Astrocyte (in vitro differentiated cells and primary cell): ENCODE measurements at regions not wholly inside any gene's neighbourhood (a gene's known extent, or its start where the extent isn't known, plus 50 kb on each side); places are given as distances from the start of the nearest gene placed in this dataset.

ENCODE experiments used
- DNase-seq: peaks from one replicate; pipeline ENCODE4 v3.0.0-alpha.2; 2010; ENCODE audit warnings: low read depth
- FAIRE-seq: peaks from 2 replicates; lab custom pipeline; 2011; peaks lifted over from hg19 to GRCh38; lab: Jason Lieb, UNC
- H2AFZ ChIP-seq: 2 replicates; pipeline ENCODE4 v1.6.0; 2012; ENCODE audit warnings: low read depth, low read length, inconsistent platforms
- H3K27ac ChIP-seq: 2 replicates; pipeline ENCODE4 v1.5.1; 2011; ENCODE audit warnings: low read depth, low read length, inconsistent platforms
- H3K27me3 ChIP-seq: 2 replicates; pipeline ENCODE4 v1.6.0; 2011; ENCODE audit warnings: low read length, inconsistent platforms; ENCODE audit not compliant: insufficient read depth
- H3K36me3 ChIP-seq: 2 replicates; pipeline ENCODE4 v1.5.1; 2011; ENCODE audit warnings: low read length, inconsistent platforms; ENCODE audit not compliant: insufficient read depth
- H3K4me1 ChIP-seq: 2 replicates; pipeline ENCODE4 v1.5.1; 2011; ENCODE audit warnings: low read length, inconsistent platforms; ENCODE audit not compliant: insufficient read depth
- H3K4me2 ChIP-seq: 2 replicates; pipeline ENCODE4 v1.6.0; 2012; ENCODE audit warnings: low read length, inconsistent platforms
- H3K4me3 ChIP-seq: 2 replicates; pipeline ENCODE4 v1.5.1; 2011; ENCODE audit warnings: low read depth, mild to moderate bottlenecking, low read length, inconsistent platforms; ENCODE audit not compliant: insufficient read depth
- H3K79me2 ChIP-seq: 2 replicates; pipeline ENCODE4 v1.6.0; 2012; ENCODE audit warnings: mild to moderate bottlenecking, low read length, inconsistent platforms; ENCODE audit not compliant: insufficient read depth
- H3K9ac ChIP-seq: 2 replicates; pipeline ENCODE4 v1.6.0; 2012; ENCODE audit warnings: mild to moderate bottlenecking, low read length, inconsistent platforms
- H3K9me3 ChIP-seq: 2 replicates; pipeline ENCODE4 v1.5.1; 2012; ENCODE audit warnings: low read depth, mild to moderate bottlenecking, low read length, inconsistent platforms; ENCODE audit not compliant: insufficient read depth
- H4K20me1 ChIP-seq: 2 replicates; pipeline ENCODE4 v1.6.0; 2012; ENCODE audit warnings: low read length, inconsistent platforms; ENCODE audit not compliant: insufficient read depth
- H3K27ac Mint-ChIP-seq: one replicate; pipeline ENCODE4 v1.8.0; 2021; ENCODE audit warnings: mild to moderate bottlenecking, mixed read lengths; ENCODE audit not compliant: unreplicated experiment
- H3K27me3 Mint-ChIP-seq: one replicate; pipeline ENCODE4 v1.8.0; 2021; ENCODE audit warnings: low read depth, mixed read lengths; ENCODE audit not compliant: unreplicated experiment
- H3K36me3 Mint-ChIP-seq: one replicate; pipeline ENCODE4 v1.8.0; 2021; ENCODE audit warnings: low read depth, mixed read lengths; ENCODE audit not compliant: unreplicated experiment
- H3K4me1 Mint-ChIP-seq: one replicate; pipeline ENCODE4 v1.8.0; 2021; ENCODE audit warnings: low read depth, mixed read lengths; ENCODE audit not compliant: unreplicated experiment
- H3K4me3 Mint-ChIP-seq: one replicate; pipeline ENCODE4 v1.8.0; 2021; ENCODE audit warnings: mild to moderate bottlenecking, moderate library complexity, mixed read lengths; ENCODE audit not compliant: unreplicated experiment
- H3K9me3 Mint-ChIP-seq: one replicate; pipeline ENCODE4 v1.8.0; 2021; ENCODE audit warnings: mild to moderate bottlenecking, mixed read lengths; ENCODE audit not compliant: unreplicated experiment
- EZH2 ChIP-seq: IDR thresholded peaks from 2 replicates; pipeline ENCODE4 v1.6.1; 2012; ENCODE audit warnings: mild to moderate bottlenecking, low read length, inconsistent platforms; ENCODE audit not compliant: insufficient read depth
- TF ChIP-seq, protein P1 (sequence below): IDR thresholded peaks from 2 replicates; pipeline ENCODE4 v1.5.1; 2011; ENCODE audit warnings: low read depth, mild to moderate bottlenecking, inconsistent platforms, low read length, moderate library complexity; ENCODE audit not compliant: insufficient read depth

DNA sequence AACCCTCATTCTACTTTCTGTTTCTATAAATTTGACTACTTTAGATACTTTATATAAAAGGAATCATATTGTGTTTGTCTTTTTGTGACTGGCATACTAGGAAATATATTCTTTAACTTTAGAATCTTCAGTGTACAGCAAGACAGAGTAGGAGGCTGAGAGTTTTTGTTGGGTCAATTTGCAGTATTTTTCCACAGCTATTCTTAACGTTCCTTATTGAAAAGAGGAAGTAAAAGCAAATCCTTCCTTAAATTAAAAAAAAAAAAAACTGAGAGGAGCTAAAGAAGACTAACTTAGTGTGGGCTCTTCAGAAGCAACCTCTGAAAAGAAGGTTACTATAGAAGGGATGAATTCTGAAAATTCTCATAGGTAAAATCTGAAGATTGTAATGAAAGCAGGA is 1194.6 kb downstream of the ADGRL3 start:
- H3K4me1 ChIP-seq, result no peaks in the 10 kb centered on the region
- H3K4me2 ChIP-seq, result no peak overlapping the region
- Mint-ChIP-seq H3K36me3 (no peaks in the 10 kb centered on the region), H3K4me3 (no peak overlapping the region), H3K9me3 (no peaks in the 10 kb centered on the region), H3K27me3 (no peaks in the 10 kb centered on the region), H3K4me1 (no peaks in the 10 kb centered on the region), H3K27ac (no peak overlapping the region)
- no peak for DNase-seq
- no peak for FAIRE-seq
- H2AFZ ChIP-seq, result no peak overlapping the region
- no peaks in the 10 kb centered on the region for H3K27me3 ChIP-seq
- H3K36me3 ChIP-seq, result no peaks in the 10 kb centered on the region
- no peak for TF ChIP-seq EZH2
- TF ChIP-seq, protein P1, sequence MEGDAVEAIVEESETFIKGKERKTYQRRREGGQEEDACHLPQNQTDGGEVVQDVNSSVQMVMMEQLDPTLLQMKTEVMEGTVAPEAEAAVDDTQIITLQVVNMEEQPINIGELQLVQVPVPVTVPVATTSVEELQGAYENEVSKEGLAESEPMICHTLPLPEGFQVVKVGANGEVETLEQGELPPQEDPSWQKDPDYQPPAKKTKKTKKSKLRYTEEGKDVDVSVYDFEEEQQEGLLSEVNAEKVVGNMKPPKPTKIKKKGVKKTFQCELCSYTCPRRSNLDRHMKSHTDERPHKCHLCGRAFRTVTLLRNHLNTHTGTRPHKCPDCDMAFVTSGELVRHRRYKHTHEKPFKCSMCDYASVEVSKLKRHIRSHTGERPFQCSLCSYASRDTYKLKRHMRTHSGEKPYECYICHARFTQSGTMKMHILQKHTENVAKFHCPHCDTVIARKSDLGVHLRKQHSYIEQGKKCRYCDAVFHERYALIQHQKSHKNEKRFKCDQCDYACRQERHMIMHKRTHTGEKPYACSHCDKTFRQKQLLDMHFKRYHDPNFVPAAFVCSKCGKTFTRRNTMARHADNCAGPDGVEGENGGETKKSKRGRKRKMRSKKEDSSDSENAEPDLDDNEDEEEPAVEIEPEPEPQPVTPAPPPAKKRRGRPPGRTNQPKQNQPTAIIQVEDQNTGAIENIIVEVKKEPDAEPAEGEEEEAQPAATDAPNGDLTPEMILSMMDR, result no peak
- no peaks in the 10 kb centered on the region for H3K79me2 ChIP-seq
- no peaks in the 10 kb centered on the region for H3K9me3 ChIP-seq
- no peaks in the 10 kb centered on the region for H4K20me1 ChIP-seq
- no peak overlapping the region for H3K9ac ChIP-seq
- no peak overlapping the region for H3K4me3 ChIP-seq
- no peak overlapping the region for H3K27ac ChIP-seq

GRCh38 chr4:62387808-62388207 is 1187.7 kb downstream of the ADGRL3 start:
- H3K4me3 ChIP-seq, result no peak overlapping the region
- no peaks in the 10 kb centered on the region for H3K36me3 ChIP-seq
- H2AFZ ChIP-seq, result no peak overlapping the region
- DNase-seq (no peak), FAIRE-seq (no peak)
- H3K27me3 Mint-ChIP-seq, result no peaks in the 10 kb centered on the region
- no peak overlapping the region for H3K4me3 Mint-ChIP-seq
- H3K4me1 Mint-ChIP-seq, result no peaks in the 10 kb centered on the region
- no peak overlapping the region for H3K4me2 ChIP-seq
- H3K27me3 ChIP-seq, result no peaks in the 10 kb centered on the region
- H3K27ac Mint-ChIP-seq, result no peak overlapping the region
- H4K20me1 ChIP-seq, result no peaks in the 10 kb centered on the region
- no peaks in the 10 kb centered on the region for H3K9me3 Mint-ChIP-seq
- TF ChIP-seq, protein P1, result no peak
- no peak for TF ChIP-seq EZH2
- H3K9me3 ChIP-seq, result no peaks in the 10 kb centered on the region
- no peaks in the 10 kb centered on the region for H3K79me2 ChIP-seq
- H3K27ac ChIP-seq, result no peak overlapping the region
- no peak overlapping the region for H3K9ac ChIP-seq
- H3K4me1 ChIP-seq, result no peaks in the 10 kb centered on the region
- no peaks in the 10 kb centered on the region for H3K36me3 Mint-ChIP-seq

DNA sequence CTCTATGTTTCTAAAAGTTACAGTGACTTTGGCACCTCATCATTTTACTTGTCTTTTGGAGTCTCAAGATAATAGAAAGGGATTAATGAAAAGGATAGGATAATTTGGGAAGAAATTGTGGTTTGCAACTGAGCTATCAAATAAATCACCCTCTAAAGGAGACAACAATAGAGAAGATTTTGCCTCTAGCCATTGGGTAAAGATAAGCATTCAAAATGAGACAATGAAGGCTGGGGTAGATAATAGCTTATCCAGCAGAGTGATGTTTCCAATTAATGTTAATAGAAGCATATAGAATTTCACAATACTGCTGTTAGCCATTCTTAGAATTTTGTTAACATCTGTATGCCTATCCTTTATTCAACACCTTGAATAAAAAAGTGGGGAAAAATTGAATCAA is 1177.6 kb downstream of the ADGRL3 start:
- H3K4me1 Mint-ChIP-seq, result no peaks in the 10 kb centered on the region

More for the DNA sequence above, 1177.6 kb downstream of the ADGRL3 start:
- Histone ChIP-seq H3K79me2 (no peaks in the 10 kb centered on the region), H2AFZ (no peak overlapping the region), H4K20me1 (no peaks in the 10 kb centered on the region), H3K36me3 (no peaks in the 10 kb centered on the region), H3K27ac (no peak overlapping the region), H3K4me3 (no peak overlapping the region), H3K9me3 (no peaks in the 10 kb centered on the region), H3K27me3 (no peaks in the 10 kb centered on the region), H3K4me2 (no peak overlapping the region), H3K9ac (no peak overlapping the region), H3K4me1 (no peaks in the 10 kb centered on the region)
- TF ChIP-seq EZH2, result no peak
- TF ChIP-seq, protein P1, result no peak
- H3K27me3 Mint-ChIP-seq, result peaks cover 5% of the 10 kb centered on the region
- H3K4me3 Mint-ChIP-seq, result no peak overlapping the region
- DNase-seq (no peak), FAIRE-seq (no peak)
- no peak overlapping the region for H3K27ac Mint-ChIP-seq
- no peaks in the 10 kb centered on the region for H3K36me3 Mint-ChIP-seq
- no peaks in the 10 kb centered on the region for H3K9me3 Mint-ChIP-seq
